8988T (cell line): ENCODE measurements at regions not wholly inside any gene's neighbourhood (a gene's known extent, or its start where the extent isn't known, plus 50 kb on each side); places are given as distances from the start of the nearest gene placed in this dataset.

Experiments used
- DNase-seq: peaks from one replicate; pipeline ENCODE4 v3.0.0; 2011

DNA sequence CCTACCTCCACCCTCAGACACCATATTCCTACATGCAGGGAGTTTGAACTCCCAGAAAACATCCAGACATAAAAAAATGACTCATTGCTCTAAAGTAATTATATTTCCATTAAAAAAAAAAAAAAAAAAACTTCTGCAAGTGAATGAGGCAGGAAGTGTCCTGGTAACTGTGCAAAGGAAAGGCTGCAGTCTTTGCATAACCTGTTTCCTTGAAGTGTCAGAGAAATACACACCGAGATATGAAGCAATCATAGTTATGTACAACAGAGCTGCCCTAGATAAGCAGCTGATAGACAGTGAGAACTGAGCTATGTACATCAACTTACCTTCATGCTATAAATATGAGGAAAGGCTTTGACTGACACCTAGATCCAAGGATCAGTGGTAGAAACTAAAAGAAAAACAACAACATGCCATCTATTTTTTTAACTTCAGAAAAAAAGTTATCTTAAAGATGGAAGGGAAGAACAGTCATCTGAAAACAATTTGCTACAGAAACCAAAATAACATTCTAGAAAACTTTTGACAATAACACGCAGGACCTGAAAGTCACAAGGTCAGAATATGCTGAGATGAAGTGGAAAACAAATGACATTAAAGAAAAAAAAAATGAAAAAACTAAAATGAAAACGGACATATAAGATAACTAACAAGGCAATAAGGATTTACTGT, 263.2 kb downstream of the SEC23A start:
- DNase-seq = no peak

DNA sequence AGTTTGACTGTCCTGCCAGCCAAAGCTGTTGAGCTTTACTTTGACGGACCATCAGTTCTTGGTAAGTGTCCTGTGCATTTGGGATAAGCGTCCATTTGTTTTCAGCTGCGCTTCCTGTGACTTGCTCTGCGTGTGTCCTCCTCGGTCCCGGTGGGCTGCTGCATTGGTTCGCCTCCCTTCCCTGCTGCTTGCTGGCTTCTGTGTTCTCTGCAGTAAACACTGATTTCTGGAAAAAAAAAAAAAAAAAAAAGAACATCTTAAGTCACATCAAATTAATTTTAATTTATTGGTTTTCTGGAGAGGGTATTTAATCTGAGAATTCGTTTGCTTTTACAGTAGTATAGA, 264.1 kb downstream of the SEC23A start:
- DNase-seq = no peak

DNA sequence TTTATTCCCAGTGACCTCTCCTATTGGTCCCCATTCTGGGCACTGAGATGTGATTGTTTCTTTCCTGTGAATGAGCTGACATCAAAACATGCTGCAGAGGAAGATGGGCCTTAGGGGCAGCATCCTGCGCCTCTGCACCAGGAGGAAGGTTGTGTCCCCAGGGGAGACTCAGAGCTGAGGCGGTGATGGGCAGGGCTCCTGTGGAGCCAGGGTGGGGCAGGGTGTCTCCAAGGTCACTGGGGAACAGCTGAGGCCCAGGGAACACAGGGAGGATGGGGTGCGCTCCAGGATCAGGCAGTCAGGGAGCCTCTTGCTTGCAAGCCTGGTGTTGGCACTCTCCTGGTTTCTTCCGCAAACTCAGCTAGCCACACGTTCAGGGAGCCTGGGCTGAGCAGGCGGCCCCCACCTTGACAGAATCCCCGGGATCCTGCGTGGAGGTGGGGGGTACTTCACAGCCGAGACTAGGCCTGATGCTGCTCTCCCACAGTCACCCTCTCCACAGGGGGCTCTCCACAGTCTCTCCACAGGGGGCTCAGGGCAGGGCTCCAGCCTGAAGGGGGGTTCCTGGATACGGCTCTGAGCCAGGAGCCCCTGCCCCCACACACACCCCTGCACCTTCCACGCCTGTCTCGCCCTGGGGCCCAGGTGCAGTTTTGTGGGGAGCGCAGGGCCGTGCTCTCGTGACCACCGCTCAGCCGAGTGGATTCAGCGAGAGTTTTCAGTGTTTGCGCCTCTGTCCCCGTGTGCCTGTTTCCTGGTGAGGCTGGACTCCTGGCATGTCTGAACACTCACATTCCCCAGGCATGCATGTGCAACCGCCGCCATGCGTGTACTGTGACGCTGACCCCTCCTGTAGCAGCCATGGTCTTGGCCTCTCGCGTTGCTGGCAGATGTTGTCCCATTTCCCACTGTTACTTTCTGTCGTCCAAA, 264.7 kb downstream of the SEC23A start:
- no peak for DNase-seq

DNA sequence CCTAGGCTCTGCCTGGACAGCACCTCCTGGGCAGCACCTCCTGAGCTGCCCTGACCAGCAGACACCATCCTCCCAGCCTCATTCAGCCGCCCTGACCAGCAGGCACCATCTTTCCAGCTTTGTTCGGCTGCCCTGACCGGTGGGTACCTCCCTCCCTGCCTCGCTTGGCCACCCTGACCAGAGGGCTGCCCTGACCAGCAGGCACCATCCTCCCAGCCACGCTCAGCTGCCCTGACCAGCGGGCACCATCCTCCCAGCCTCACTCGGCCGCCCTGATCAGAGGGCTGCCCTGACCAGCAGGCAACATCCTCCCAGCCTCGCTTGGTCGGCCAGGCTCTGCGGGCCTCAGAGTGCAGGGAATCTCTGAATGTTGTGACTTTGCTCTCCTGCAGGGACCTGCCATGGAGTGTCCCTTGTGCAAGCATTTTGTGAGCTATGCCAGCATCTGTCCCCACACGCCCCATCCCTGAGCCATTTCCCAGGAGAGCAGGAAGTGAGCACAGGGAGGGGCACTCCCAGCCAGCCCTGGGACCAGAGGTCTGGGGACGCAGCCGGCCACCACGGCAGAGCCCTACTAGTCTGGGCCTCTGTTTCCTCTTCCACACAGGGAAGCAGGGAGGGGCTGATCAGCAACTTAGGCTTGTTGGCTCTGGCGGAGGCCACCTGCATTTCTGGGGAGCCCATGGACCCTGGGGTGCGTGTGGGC, 265.5 kb downstream of the SEC23A start:
- DNase-seq = no peak

DNA sequence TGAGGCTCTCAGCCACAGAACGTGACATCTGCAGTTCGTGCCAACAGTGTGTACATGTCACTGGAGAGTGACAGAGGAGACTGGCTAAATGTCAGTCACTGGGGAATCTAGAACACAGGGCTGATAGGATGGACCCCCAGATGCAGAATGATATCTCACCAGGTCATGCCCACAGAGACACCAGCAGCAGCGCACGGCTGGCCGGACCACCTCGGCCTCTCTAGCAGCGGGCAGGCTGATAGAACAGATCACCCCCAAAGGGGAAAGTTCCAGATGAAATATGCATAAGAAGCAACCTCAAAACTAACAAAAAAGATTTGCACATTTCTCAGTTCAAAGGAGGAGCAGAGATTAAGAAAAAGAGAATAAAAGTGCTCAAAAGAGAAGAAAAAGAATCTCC, 266.5 kb downstream of the SEC23A start:
- no peak for DNase-seq

DNA sequence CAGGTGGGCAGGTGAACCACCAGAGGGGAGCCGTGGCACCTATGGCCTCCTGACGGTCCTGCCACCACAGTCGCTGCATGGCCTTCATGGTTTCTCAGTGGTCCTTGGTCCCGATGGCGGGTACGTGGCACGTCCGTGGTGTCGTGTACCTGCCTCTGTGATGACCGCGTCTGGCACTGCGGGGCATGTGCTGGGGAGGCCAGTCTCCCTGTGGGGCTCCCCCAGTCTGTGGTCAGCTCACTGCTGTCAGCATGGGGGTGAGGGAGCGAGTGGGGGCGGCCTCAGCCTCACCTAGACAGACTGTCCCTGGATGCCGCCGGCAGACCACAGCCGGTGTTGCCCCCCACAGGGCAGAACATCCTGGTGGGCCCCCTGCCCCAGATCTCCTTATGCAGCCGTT, 267.2 kb downstream of the SEC23A start:
- DNase-seq = no peak

DNA sequence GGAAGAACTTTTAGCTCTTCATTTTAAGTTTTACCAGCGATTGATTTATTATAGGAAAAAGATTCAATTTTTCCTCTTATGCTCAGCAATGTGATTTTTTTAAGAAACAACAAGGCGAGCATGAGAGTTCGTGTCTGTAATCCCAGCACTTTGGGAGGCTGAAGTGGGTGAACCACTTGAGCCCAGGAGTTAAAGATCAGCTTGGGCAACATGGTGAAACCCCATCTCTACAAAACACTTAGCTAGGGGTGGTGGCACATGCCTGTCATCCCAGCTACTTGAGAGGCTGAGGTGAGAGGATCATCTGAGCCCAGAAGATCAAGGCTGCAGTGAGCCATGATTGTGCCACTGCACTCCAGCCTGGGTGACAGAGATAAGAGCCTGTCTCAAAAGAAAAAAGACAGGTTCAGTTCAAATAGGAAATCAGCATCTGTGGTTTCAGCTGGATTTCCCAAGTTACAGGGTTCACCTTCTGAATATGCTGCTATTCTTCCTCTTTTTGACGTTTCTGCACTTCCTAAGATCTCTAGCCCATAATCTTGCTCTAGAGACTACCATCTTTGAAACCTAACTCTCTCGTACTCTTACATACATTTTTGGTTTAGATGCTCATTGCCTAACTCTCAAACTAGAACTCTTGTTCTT, 274.7 kb downstream of the SEC23A start:
- no peak for DNase-seq

DNA sequence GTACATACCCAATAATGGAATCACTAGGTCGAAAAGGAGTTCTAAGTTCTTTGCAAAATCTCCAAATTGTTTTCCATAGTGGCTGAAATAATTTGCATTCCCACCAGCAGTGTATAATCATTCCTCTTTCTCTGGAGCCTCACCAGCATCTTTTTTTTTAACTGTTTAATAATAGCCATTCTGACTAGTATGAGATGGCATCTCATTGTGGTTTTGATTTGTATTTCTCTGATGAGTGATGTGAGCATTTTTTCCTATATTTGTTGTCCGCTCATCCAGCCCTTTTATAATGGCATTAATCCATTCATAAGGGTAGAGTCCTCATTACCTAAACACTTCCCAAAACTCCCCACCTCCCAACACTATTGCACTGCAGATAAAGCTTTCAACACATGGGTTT, 278.3 kb downstream of the SEC23A start:
- no peak for DNase-seq

DNA sequence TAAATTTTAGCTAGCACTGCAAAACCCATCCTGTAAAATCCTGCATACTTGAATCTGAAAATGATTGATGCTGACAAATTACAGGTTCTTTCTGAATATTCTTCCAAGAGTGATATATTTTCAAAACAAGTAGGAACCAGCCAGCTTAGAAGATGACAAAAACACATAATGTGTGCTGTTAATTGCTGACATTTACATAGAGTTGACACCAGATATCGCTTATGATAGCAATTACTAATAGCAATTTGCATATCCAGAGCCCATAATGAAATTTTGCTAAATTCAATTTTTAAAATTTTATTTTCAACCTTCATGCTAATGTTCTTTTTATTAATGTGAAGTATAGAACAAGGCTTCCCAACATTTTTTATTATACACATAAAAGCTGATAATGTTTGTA, 284.5 kb downstream of the SEC23A start:
- no peak for DNase-seq

DNA sequence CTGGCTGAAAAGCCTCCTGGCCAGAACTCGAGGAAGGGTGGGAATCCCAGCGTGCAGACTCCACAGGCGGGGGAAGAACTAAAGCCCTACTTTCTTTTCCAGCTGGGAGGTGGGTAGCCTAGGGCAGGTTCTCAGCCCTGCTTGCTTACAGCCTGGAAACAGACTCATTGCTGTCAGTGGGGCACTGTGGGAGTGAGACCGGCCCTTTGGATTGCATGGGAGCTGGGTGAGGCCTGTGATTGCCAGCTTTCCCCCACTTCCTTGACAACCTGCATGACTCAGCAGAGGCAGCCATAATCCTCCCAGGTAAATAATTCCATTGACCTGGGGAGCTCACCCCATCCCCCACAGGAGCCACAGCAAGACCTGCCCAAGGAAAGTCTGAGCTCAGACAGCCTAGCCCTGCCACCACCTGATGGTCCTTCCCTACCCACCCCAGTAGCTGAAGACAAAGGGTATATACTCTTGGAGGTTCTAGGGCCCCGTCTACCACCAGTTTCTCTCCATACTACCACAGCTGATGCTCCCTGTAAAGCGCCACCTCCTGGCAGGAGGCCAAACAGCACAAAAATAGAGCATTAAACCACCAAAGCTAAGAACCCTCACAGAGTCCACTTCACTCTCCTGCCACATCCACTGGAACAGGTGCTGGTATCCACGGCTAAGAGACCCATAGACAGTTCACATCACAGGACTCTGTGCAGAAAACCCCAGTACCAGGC, 294.1 kb downstream of the SEC23A start:
- DNase-seq = no peak

DNA sequence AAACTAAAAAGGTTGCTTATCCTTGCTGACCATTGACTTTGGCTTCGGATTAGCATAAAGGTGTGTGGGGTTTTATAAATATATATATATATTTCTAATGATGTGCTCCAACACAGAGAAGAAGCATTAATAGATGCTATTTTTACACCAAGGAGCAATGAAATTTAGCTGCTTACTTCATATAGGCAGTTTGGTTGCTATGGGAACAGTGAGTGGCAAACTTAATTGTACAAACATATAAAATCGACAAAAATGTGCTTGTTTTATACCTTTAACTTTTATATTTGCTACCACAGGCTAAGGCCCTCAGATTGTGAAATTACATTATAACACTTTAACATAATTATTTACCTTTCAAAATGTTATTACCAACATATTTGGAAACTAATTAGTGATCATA, 303.4 kb downstream of the SEC23A start:
- DNase-seq = no peak

DNA sequence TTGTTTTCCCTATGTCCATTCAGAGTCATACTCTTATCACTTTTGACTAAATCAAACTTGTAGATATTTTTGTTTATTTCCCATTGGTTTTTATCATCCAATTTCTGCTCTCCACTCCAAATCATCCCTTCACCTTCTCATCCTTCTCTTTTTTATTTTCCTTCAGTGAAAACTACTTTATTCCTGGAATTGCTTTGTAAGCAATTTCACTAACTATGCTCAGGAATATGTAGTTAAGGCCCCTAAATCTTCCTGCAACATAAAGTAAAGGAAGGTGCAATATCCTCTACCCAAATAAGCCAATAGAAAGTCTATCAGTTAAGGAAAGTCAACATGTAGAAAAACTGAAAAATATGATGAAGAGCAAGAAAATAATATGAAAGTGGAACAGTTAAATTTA, 308.4 kb downstream of the SEC23A start:
- DNase-seq = no peak

DNA sequence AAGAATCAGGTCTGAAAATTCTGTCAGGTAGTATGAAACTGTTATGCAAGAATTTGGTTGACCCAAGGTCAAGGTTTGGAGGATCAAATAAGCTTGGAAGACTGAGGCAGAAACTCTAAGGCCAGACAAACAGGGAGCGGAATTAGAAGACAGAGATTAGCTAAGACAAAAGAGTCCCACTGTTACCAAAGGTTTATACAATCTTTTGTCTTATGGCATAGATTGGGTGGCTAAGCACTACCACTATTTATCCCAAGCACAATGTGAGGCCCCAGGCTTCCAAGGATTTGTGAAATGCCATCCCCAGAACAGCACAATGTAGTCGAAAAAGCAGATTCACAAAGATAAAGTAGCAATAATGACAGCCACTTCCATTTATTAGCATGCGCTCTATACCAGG, 311.2 kb downstream of the SEC23A start:
- no peak for DNase-seq

DNA sequence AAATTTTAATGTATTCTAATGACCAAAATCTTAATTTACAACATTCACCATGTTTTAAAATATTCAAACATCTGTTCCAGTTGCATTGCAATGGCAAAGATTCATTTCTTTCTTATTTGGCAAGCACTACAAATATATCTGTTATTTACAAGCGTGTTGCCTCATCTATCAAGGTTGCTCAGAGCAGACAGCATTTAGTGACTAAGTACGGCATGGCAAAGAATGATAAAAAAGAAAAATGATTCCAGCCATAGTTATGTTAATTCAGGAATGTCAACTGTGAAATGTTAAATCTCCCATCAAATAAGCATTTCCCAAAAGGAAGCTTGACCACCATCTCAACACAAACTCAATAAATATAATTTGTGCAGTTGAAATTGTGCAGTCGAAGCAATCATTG, 312.1 kb downstream of the SEC23A start:
- DNase-seq = no peak

DNA sequence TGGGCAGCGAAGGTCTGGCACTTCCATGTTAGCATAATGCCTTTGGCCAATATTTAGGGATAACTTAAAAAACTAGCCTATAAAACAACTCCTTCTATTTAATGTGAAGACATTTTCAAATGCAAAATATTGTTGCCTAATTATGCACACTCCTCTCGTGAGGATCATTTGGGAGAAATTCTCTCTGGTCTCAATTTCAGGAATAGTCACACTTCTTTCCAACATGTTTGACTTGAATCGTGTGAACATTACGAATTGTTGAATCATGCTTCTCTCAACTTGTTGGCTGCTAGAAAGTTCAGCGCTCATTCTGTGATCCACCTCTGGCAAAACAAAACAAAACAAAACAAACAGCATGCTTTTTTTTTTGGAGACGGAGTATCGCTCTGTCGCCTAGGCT, 313.2 kb downstream of the SEC23A start:
- DNase-seq = no peak

DNA sequence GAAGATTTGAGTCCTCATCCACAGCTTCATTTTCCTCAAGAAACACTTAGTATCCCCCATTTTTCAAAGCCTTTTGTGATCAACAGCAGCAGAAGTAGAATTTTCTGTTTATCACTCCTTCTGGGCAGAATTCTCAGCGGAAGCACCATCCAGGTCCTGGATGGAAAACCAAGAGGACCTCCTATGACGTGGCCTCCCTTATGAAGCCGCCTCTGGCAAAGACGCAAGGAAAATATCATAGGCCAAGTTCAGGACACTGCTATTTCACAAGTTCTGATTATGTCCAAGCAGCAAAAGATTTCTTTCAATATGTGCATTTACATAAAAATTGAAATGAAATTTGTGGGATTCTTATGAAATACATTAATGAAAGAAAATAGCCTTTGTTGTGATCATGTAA, 315.0 kb downstream of the SEC23A start:
- DNase-seq = no peak

DNA sequence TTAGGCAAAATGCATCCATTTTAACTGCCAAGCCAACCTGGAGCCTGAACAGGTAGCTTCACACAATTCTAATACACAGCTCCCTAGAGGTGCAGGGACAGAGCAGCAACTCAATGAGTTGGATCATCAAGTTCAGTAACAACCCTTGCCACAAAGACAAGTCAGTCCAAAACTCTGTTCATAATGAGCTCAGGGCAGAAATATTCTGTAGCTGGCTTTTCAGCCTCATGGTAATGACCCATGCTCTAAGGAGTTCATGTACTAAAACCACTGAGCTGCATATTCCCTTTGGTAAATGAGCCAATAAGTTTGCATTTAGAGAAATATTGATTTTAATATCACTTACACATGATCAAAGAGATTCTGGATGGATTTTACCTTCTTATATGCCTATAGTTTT, 316.1 kb downstream of the SEC23A start:
- DNase-seq = no peak

DNA sequence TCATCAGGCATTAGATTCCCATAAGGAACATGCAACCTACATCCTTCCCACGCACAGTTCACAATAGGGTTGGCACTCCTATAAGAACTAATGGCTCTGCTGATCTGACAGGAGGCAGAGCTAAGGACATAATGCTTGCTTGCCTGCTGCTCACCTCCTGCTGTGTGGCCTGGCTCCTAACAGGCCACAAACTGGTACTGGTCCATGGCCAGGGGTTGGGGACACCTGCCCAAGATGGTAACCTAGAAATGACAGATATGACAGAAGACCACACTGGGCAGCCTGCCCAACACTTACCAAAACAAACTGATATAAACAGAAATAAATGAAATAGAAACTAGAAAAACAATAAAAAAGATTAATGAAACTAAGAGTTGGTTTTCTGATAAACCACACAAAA, 325.6 kb downstream of the SEC23A start:
- no peak for DNase-seq

DNA sequence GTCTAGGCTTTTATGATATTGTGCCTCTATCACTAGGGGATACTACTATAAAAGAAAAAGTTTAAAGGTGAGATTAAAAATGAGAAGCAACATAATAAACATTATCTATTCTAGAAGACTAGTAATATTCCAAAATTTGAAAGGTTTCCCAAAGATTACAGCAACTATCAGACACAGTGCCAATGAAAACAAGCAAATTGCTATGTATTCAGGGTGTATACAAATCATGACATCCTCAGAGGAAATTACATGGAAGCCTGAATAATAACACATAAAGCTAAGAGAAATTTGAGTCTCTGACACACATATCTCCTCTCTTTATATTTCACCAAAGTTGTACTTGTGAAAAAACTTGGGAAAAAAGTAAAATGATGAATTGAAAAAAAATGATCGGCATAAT, 327.0 kb downstream of the SEC23A start:
- DNase-seq = no peak

DNA sequence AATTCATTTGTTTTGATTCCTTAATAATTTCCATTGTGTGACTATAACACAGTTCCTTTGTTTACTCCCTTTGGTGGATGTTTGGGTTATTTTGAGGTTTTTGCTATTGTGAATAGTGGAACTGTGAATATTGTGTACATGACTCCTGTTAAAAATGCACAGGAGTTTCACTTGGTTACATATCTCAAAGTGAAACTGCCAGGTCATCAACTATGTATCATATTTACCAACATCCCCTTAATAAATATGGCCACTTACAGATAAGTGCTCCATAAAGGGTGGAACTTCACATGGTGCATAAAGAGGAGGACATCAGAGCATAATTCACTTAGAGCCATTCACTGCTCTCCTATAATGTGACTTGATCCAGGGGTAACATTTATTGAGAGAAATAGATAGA, 328.9 kb downstream of the SEC23A start:
- no peak for DNase-seq

DNA sequence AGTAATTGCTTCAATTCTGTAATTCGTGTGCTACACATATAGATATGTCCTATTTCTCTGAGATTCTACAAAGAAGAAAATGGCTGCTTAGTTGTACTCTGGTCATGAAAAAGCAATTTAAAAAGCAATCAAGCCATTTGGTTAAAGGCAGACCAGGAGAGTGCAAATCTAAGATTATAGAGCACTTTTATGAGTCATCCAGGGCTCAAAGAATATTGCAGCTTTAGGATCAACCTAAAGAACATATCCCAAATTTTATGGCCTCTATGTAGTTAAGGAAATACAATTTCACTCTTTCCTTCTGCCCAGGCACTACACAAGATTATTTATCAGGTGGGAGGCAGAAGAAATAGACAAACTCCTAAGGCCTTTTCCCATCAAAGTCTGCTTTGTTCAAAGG, 332.8 kb downstream of the SEC23A start:
- DNase-seq = no peak

DNA sequence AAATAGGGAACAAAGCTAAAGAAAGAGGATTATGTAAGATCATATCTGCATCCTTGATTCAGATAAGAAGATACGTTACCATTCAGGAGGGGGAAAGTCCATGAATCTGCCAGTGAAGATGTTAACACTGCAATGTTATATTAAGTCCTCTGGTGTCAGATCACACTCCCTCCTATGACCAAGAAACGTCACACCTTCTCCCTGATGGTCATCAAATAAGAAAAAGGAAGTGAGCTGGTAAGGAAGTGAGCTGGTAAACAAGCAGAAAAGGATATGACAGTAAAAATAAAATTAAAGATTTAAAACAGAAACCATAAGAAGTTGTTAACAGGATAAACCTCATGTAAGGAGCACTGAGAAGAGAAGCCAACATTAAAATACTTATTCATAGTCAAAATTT, 340.2 kb downstream of the SEC23A start:
- no peak for DNase-seq

DNA sequence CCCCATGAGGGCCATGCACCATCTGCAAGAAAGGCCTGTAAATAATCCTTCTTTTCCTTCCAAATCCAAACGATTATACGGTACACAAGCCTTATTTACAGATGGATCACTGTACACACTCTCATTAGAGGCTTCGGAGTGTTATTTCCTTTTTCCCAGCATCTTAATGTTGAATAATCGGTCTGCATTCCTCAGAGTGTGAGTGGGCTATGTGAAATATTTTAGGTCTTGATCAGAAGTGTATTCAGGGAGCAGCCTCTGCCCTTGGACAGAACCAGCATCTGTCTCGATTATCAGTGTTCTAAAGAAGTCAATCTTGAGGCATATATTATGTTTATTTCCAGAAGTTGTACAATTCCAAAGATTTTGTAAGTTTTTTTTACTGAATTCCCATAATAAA, 340.6 kb downstream of the SEC23A start:
- DNase-seq = no peak
